ENCODE measurements at regions not wholly inside any gene's neighbourhood (a gene's known extent, or its start where the extent isn't known, plus 50 kb on each side); places are given as distances from the start of the nearest gene placed in this dataset.

GRCh38 chr3:31370380-31370666 lies 162.4 kb upstream of the STT3B start:
- TF ChIP-seq CTCF (conservative IDR thresholded peaks at IDR 0.05; ENCODE audit: low read length) (no peak), EZH2phosphoT487 (IDR thresholded peaks at IDR 0.05; ENCODE audit: borderline replicate concordance) (no peak)

Data from Loucy (cell line).